Esophagus muscularis mucosa (tissue), 4 donors: ENCODE measurements at regions not wholly inside any gene's neighbourhood (a gene's known extent, or its start where the extent isn't known, plus 50 kb on each side); places are given as distances from the start of the nearest gene placed in this dataset.
A peak's percentile ranks its signal among the peaks of the same experiment; 100 is the strongest.

Experiments used
- DNase-seq: peaks from one replicate; pipeline ENCODE4 v3.0.0-alpha.2; 2017; ENCODE audit errors: extremely low spot score
- H3K27ac ChIP-seq, 4 donors: fragments of 200-600 bp; sonication (generic); replicated peaks in 1 of 4; 1 replicate in 3 of 4; 2 replicates in 1 of 4; pipeline ENCODE4 v1.5.1; 2016 to 2019; ENCODE audit warnings: mild to moderate bottlenecking in 1 of 4
- H3K27me3 ChIP-seq, 4 donors: fragments of 200-600 bp; sonication (generic); one replicate each; pipeline versions ENCODE4 v1.5.1 to v1.6.0; 2016 to 2019
- H3K36me3 ChIP-seq, 4 donors: fragments of 200-600 bp; sonication (generic); one replicate each; pipeline ENCODE4 v1.5.1; 2016 to 2019
- H3K4me1 ChIP-seq, 4 donors: fragments of 200-600 bp; sonication (generic); one replicate each; pipeline ENCODE4 v1.5.1; 2016 to 2019
- H3K4me3 ChIP-seq, 4 donors: fragments of 200-600 bp; sonication (generic); 1 replicate in 2 of 4; 2 replicates in 2 of 4; pipeline ENCODE4 v1.5.1; 2016 to 2019; ENCODE audit warnings: mild to moderate bottlenecking in 4 of 4, moderate library complexity in 1 of 4
- H3K9me3 ChIP-seq, 4 donors: fragments of 200-600 bp; sonication (generic); 1 replicate in 3 of 4; 2 replicates in 1 of 4; pipeline ENCODE4 v1.5.1; 2016 to 2019
- CTCF ChIP-seq, 3 experiments: fragments of 200-600 bp in 2 of 3; fragments of 450-650 bp in 1 of 3; sonication (generic) in 2 of 3; IDR thresholded peaks; one replicate each; pipeline ENCODE4 v1.5.1; 2017 to 2019; ENCODE audit warnings: antibody characterized with exemption in 3 of 3, mild to moderate bottlenecking in 2 of 3, moderate library complexity in 1 of 3
- EP300 ChIP-seq: sonication (generic); formaldehyde crosslinking; IDR thresholded peaks from one replicate; pipeline ENCODE4 v1.6.1; 2017; ENCODE audit warnings: antibody characterized with exemption
- POLR2A ChIP-seq: fragments of 450-650 bp; IDR thresholded peaks from one replicate; pipeline ENCODE4 v1.6.1; 2017; ENCODE audit warnings: antibody characterized with exemption, moderate library complexity, mild to moderate bottlenecking, low read depth
- POLR2AphosphoS5 ChIP-seq, 2 donors: sonication (generic); formaldehyde crosslinking; IDR thresholded peaks; one replicate each; pipeline ENCODE4 v1.6.1; 2017; ENCODE audit warnings: antibody characterized with exemption in 2 of 2
- WGBS: methylation state at CpG from one replicate; pipeline ENCODE4 v1.1.5; 2018; 5-methylcytosine and 5-hydroxymethylcytosine counted together
- intact Hi-C: fragments of 100-400 bp; cut with DNase I; formaldehyde crosslinking; loops from one replicate; pipeline ENCODE4 v1.15.1; 2023

- TF ChIP-seq POLR2A, result no peak
- TF ChIP-seq POLR2AphosphoS5 (IDR thresholded peaks at IDR 0.05), result no peak
- TF ChIP-seq CTCF (IDR thresholded peaks at IDR 0.05), result no peak
- TF ChIP-seq EP300, result no peak
These were observed 97.6 kb upstream of the PDE1C start for GRCh38 chr7:32167815-32168214.

GRCh38 chr7:32167256-32167655 lies 97.0 kb upstream of the PDE1C start:
- H3K4me1 ChIP-seq, result peaks cover 17 to 22% (median 19%) of the 10 kb centered on the region in 4 donors
- intact Hi-C loops, result no loop called here
- no peaks in the 10 kb centered on the region for H3K36me3 ChIP-seq
- H3K4me3 ChIP-seq, result no peak overlapping the region
- H3K27ac ChIP-seq, result no peak overlapping the region
- H3K27me3 ChIP-seq, result no peaks in the 10 kb centered on the region
- no peaks in the 10 kb centered on the region for H3K9me3 ChIP-seq
- no peak for DNase-seq
- TF ChIP-seq EP300, result no peak
- TF ChIP-seq CTCF (IDR thresholded peaks at IDR 0.05), result no peak
- no peak for TF ChIP-seq POLR2A
- TF ChIP-seq POLR2AphosphoS5 (IDR thresholded peaks at IDR 0.05), result no peak
- 98% methylated on average over 2 of the region's 2 CpGs for WGBS

More at GRCh38 chr7:32167815-32168214, 97.6 kb upstream of the PDE1C start:
- Histone ChIP-seq H3K9me3 (no peaks in the 10 kb centered on the region), H3K27ac (no peak overlapping the region), H3K36me3 (no peaks in the 10 kb centered on the region), H3K4me3 (no peak overlapping the region), H3K4me1 (peaks cover 12 to 16% (median 13%) of the 10 kb centered on the region in 4 donors), H3K27me3 (no peaks in the 10 kb centered on the region)
- DNase-seq, result no peak
- intact Hi-C loops, result no loop called here

GRCh38 chr7:32164341-32164996 lies 94.3 kb upstream of the PDE1C start:
- Histone ChIP-seq H3K9me3 (no peaks in the 10 kb centered on the region), H3K36me3 (no peaks in the 10 kb centered on the region), H3K4me3 (no peak overlapping the region), H3K27me3 (no peaks in the 10 kb centered on the region), H3K4me1 (peaks cover 20 to 27% (median 24%) of the 10 kb centered on the region in 4 donors), H3K27ac (no peak overlapping the region)
- TF ChIP-seq CTCF (IDR thresholded peaks at IDR 0.05) (peak; percentile 26 to 52 (median 49)), POLR2AphosphoS5 (IDR thresholded peaks at IDR 0.05) (no peak), EP300 (no peak), POLR2A (no peak)
- intact Hi-C loops, result loop anchor here (5.0 kb wide), 2 partner anchors 87 to 382 kb away; no protein-coding TSS in a partner anchor
- DNase-seq, result no peak
- WGBS, result 60% methylated on average over 1 of the region's 1 CpG

- intact Hi-C loops, result loop anchor here (5.0 kb wide), 2 partner anchors 87 to 382 kb away; no protein-coding TSS in a partner anchor
- peak overlapping the region; percentile 12 to 62 (median 42) for H3K27ac ChIP-seq
- peaks cover 20 to 27% (median 24%) of the 10 kb centered on the region in 4 donors for H3K4me1 ChIP-seq
- H3K9me3 ChIP-seq, result no peaks in the 10 kb centered on the region
- H3K27me3 ChIP-seq, result no peaks in the 10 kb centered on the region
- H3K36me3 ChIP-seq, result no peaks in the 10 kb centered on the region
- no peak overlapping the region for H3K4me3 ChIP-seq
- DNase-seq, result no peak
- no peak for TF ChIP-seq CTCF (IDR thresholded peaks at IDR 0.05)
- no peak for TF ChIP-seq EP300
These were observed 93.7 kb upstream of the PDE1C start for GRCh38 chr7:32163896-32164295.
